Left lung (tissue), 4 donors: ENCODE measurements at regions not wholly inside any gene's neighbourhood (a gene's known extent, or its start where the extent isn't known, plus 50 kb on each side); places are given as distances from the start of the nearest gene placed in this dataset.

Experiments
- ATAC-seq: fragments of 200-7000 bp; cut with Tn5 transposase; one replicate; pipeline ENCODE4 v1.9.1; 2020; ENCODE audit warnings: moderate library complexity
- DNase-seq, 4 donors: peaks; one replicate each; pipeline ENCODE4 v3.0.0-alpha.2; 2013 to 2020
- H3K27ac ChIP-seq, 2 donors: fragments of 200-600 bp; sonication (generic) in 1 of 2; one replicate each; pipeline versions ENCODE4 v1.5.0 to v1.8.0; 2020 to 2021
- H3K27me3 ChIP-seq, 2 donors: fragments of 200-600 bp; sonication (generic) in 1 of 2; one replicate each; pipeline versions ENCODE4 v1.5.0 to v1.8.0; 2020 to 2021
- H3K36me3 ChIP-seq, 2 donors: fragments of 200-600 bp; sonication (generic) in 1 of 2; one replicate each; pipeline versions ENCODE4 v1.5.0 to v1.8.0; 2020 to 2021
- H3K4me1 ChIP-seq, 2 donors: fragments of 200-600 bp; one replicate each; pipeline ENCODE4 v1.8.0; 2021
- H3K4me3 ChIP-seq, 2 donors: fragments of 200-600 bp; sonication (generic) in 1 of 2; one replicate each; pipeline versions ENCODE4 v1.5.0 to v1.8.0; 2020 to 2021; ENCODE audit warnings: mild to moderate bottlenecking in 1 of 2
- H3K9me3 ChIP-seq, 2 donors: fragments of 200-600 bp; sonication (generic) in 1 of 2; one replicate each; pipeline versions ENCODE4 v1.5.0 to v1.8.0; 2020 to 2021
- CTCF ChIP-seq, 2 donors: fragments of 200-600 bp; sonication (generic) in 1 of 2; IDR thresholded peaks; one replicate each; pipeline versions ENCODE4 v1.5.0 to v1.8.0; 2021; ENCODE audit warnings: antibody characterized with exemption in 2 of 2
- intact Hi-C, 2 donors: fragments of 100-400 bp; cut with DNase I; formaldehyde crosslinking; loops; one replicate each; pipeline versions ENCODE4 v1.11.2 to v1.14.2; 2022
- donor health status: DM: no; HTN: yes; CAD: no.
- donor health status: DM: no; HTN: no; CAD: no.

DNA sequence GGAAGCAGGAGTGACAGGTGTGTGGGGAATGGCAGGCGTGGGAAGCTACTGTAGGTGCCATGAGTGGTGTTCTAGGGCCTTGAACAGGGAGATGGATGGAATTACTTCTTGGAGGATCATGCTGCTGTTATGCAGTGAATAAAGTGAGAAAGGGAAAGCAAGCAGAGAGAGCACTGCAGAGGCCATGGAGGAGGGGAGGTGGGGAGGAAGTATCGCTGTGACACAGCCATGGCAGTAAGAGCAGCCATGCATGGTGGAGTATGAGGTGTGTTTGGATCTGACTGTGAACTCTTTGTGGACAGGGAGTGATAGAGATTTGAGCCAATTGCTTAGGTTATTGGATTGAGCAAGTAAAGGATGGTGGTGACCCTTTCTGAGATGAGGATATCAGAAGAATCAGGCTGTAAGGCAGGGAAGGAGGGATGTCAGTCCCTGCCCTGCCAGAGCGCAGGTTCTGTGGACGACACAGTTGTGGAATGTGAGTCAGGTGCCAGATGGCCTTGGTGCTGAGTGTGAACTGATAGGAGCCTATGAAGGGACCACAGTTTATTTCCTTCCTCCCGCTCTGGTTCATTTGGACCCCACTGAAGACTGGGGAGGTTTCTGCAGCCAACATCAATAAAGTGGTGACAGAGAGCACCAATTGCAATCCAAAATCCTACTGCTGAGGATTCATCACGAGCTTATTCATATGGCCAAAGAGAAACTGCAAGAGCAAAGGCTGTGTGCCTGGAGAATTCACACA, 105.5 kb upstream of the TMEM72 start:
- Histone ChIP-seq H3K27ac (no peak overlapping the region), H3K4me3 (no peak overlapping the region), H3K36me3 (no peaks in the 10 kb centered on the region), H3K4me1 (no peaks in the 10 kb centered on the region), H3K27me3 (peaks cover 0 to 5% of the 10 kb centered on the region in 2 donors), H3K9me3 (no peaks in the 10 kb centered on the region)
- no peak for DNase-seq
- TF ChIP-seq CTCF (IDR thresholded peaks at IDR 0.05) = no peak
- no peak for ATAC-seq
- intact Hi-C loops = no loop called here

- intact Hi-C loops = no loop called here
- TF ChIP-seq CTCF (IDR thresholded peaks at IDR 0.05) = no peak
- H3K27ac ChIP-seq = no peak overlapping the region
- H3K4me1 ChIP-seq = no peaks in the 10 kb centered on the region
- ATAC-seq (no peak), DNase-seq (no peak)
- H3K9me3 ChIP-seq = no peaks in the 10 kb centered on the region
- H3K27me3 ChIP-seq = peaks cover 0 to 5% of the 10 kb centered on the region in 2 donors
- no peaks in the 10 kb centered on the region for H3K36me3 ChIP-seq
- no peak overlapping the region for H3K4me3 ChIP-seq
These were observed 104.2 kb upstream of the TMEM72 start for GRCh38 chr10:44806950-44807349.

GRCh38 chr10:44807451-44807850, 103.7 kb upstream of the TMEM72 start:
- ATAC-seq (no peak), DNase-seq (no peak)
- H3K27ac ChIP-seq = no peak overlapping the region
- no peak for TF ChIP-seq CTCF (IDR thresholded peaks at IDR 0.05)
- no peak overlapping the region for H3K4me3 ChIP-seq
- H3K4me1 ChIP-seq = no peaks in the 10 kb centered on the region
- no peaks in the 10 kb centered on the region for H3K9me3 ChIP-seq
- H3K27me3 ChIP-seq = peaks cover 2 to 5% of the 10 kb centered on the region in 2 donors
- intact Hi-C loops = no loop called here
- H3K36me3 ChIP-seq = no peaks in the 10 kb centered on the region

DNA sequence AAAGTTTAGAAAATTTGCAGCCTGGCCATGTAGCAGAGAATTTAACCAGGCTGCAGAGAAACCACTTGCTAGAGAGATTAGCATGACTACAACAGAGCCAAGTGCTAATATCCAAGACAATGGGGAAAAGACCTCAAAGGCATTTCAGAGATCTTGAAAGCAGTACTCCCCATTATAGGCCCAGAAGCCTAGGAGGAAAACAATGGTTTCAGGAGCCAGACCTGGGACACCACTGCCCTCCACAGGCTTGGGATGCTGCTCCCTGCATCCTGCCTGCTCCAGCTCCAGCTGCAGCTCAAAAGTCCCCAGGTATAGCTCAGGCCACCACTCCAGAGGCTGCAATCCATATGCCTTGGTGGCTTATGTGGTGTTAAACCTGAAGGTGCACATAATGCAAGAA, 101.5 kb upstream of the TMEM72 start:
- DNase-seq (no peak), ATAC-seq (no peak)
- Histone ChIP-seq H3K9me3 (no peaks in the 10 kb centered on the region), H3K27me3 (peaks cover 3 to 5% of the 10 kb centered on the region in 2 donors), H3K4me3 (no peak overlapping the region), H3K36me3 (no peaks in the 10 kb centered on the region), H3K27ac (no peak overlapping the region), H3K4me1 (no peaks in the 10 kb centered on the region)
- no peak for TF ChIP-seq CTCF (IDR thresholded peaks at IDR 0.05)
- intact Hi-C loops = no loop called here

GRCh38 chr10:44811072-44811471, 100.1 kb upstream of the TMEM72 start:
- no peaks in the 10 kb centered on the region for H3K9me3 ChIP-seq
- no peak for TF ChIP-seq CTCF (IDR thresholded peaks at IDR 0.05)
- H3K4me1 ChIP-seq = no peaks in the 10 kb centered on the region
- H3K27ac ChIP-seq = no peak overlapping the region
- H3K27me3 ChIP-seq = peaks cover 0 to 3% of the 10 kb centered on the region in 2 donors
- no peaks in the 10 kb centered on the region for H3K36me3 ChIP-seq
- DNase-seq (peak in 1 of 4 donors; percentile 30), ATAC-seq (no peak)
- no peak overlapping the region for H3K4me3 ChIP-seq
- intact Hi-C loops = no loop called here
